Neuronal stem cell (in vitro differentiated cells): ENCODE measurements at regions not wholly inside any gene's neighbourhood (a gene's known extent, or its start where the extent isn't known, plus 50 kb on each side); places are given as distances from the start of the nearest gene placed in this dataset.

Experiments
- DNase-seq: peaks from one replicate; pipeline ENCODE4 v3.0.0-alpha.2; 2013; ENCODE audit warnings: low spot score
- H2AFZ ChIP-seq: one replicate; pipeline ENCODE4 v1.6.1; 2013; ENCODE audit warnings: mild to moderate bottlenecking, low read length, inconsistent platforms
- H2AK5ac ChIP-seq: 2 replicates; pipeline ENCODE4 v1.6.1; 2013; ENCODE audit warnings: low read depth, mild to moderate bottlenecking, inconsistent platforms, low read length, moderate library complexity, mixed read lengths
- H2BK120ac ChIP-seq: 2 replicates; pipeline ENCODE4 v1.6.1; 2013; ENCODE audit warnings: low read depth, mild to moderate bottlenecking, inconsistent platforms, low read length, moderate library complexity, mixed read lengths
- H2BK12ac ChIP-seq: one replicate; pipeline ENCODE4 v1.6.1; 2013; ENCODE audit warnings: low read length, inconsistent platforms
- H2BK15ac ChIP-seq: 2 replicates; pipeline ENCODE4 v1.6.1; 2013; ENCODE audit warnings: mild to moderate bottlenecking, low read length, inconsistent platforms, mixed read lengths
- H2BK5ac ChIP-seq: one replicate; pipeline ENCODE4 v1.6.1; 2013; ENCODE audit warnings: inconsistent platforms, mild to moderate bottlenecking, low read length, moderate library complexity
- H3K14ac ChIP-seq: one replicate; pipeline ENCODE4 v1.6.1; 2013; ENCODE audit warnings: low read length, inconsistent platforms
- H3K18ac ChIP-seq: 2 replicates; pipeline ENCODE4 v1.6.1; 2013; ENCODE audit warnings: low read length, inconsistent platforms
- H3K23ac ChIP-seq: 2 replicates; pipeline ENCODE4 v1.6.1; 2013; ENCODE audit warnings: low read depth, mild to moderate bottlenecking, mixed read lengths, low read length, inconsistent platforms; ENCODE audit not compliant: poor library complexity
- H3K27ac ChIP-seq: replicated peaks from 3 replicates; pipeline ENCODE4 v1.5.1; 2013; ENCODE audit warnings: low read length, inconsistent platforms
- H3K27me3 ChIP-seq, 3 experiments: 2 replicates each; pipeline ENCODE4 v1.6.1; 2013; ENCODE audit warnings: low read length in 3 of 3, mild to moderate bottlenecking in 2 of 3, inconsistent platforms in 1 of 3, low read depth in 1 of 3, mixed read lengths in 1 of 3, moderate library complexity in 1 of 3; ENCODE audit not compliant: control insufficient read depth in 3 of 3, insufficient read depth in 3 of 3
- H3K36me3 ChIP-seq, 2 donors: replicated peaks in 1 of 2; 2 replicates each; pipeline ENCODE4 v1.6.1; 2013; ENCODE audit warnings: low read length in 2 of 2; ENCODE audit not compliant: control insufficient read depth in 2 of 2, insufficient read depth in 2 of 2
- H3K4ac ChIP-seq: 2 replicates; pipeline ENCODE4 v1.6.1; 2013; ENCODE audit warnings: inconsistent platforms, mild to moderate bottlenecking, low read length, moderate library complexity
- H3K4me1 ChIP-seq, 2 donors: 1 replicate in 1 of 2; 2 replicates in 1 of 2; pipeline ENCODE4 v1.6.1; 2013; ENCODE audit warnings: low read length in 2 of 2, low read depth in 1 of 2; ENCODE audit not compliant: control insufficient read depth in 2 of 2, insufficient read depth in 1 of 2
- H3K4me2 ChIP-seq: one replicate; pipeline ENCODE4 v1.6.1; 2013; ENCODE audit warnings: mild to moderate bottlenecking, low read length, inconsistent platforms; ENCODE audit not compliant: insufficient read depth, poor library complexity, severe bottlenecking
- H3K4me3 ChIP-seq, 2 donors: 2 replicates each; pipeline ENCODE4 v1.5.1; 2013; ENCODE audit warnings: low read length in 2 of 2, mild to moderate bottlenecking in 2 of 2, inconsistent platforms in 1 of 2, moderate library complexity in 1 of 2
- H3K79me1 ChIP-seq: one replicate; pipeline ENCODE4 v1.6.1; 2013; ENCODE audit warnings: low read depth, mild to moderate bottlenecking, inconsistent platforms, low read length, moderate library complexity
- H3K9ac ChIP-seq: one replicate; pipeline ENCODE4 v1.6.1; 2013; ENCODE audit warnings: mild to moderate bottlenecking, low read depth, low read length, inconsistent platforms; ENCODE audit not compliant: poor library complexity
- H3K9me3 ChIP-seq, 2 donors: replicated peaks in 1 of 2; 2 replicates each; pipeline versions ENCODE3 to v1.6.1; 2013; ENCODE audit warnings: low read length in 2 of 2, mild to moderate bottlenecking in 2 of 2, inconsistent platforms in 1 of 2, low read depth in 1 of 2, mixed read lengths in 1 of 2, moderate library complexity in 1 of 2; ENCODE audit not compliant: control insufficient read depth in 2 of 2, insufficient read depth in 1 of 2
- H4K8ac ChIP-seq: one replicate; pipeline ENCODE4 v1.6.1; 2013; ENCODE audit warnings: low read depth, mild to moderate bottlenecking, inconsistent platforms, low read length, moderate library complexity
- H4K91ac ChIP-seq: one replicate; pipeline ENCODE4 v1.6.1; 2013; ENCODE audit warnings: low read length, low read depth, mild to moderate bottlenecking, inconsistent platforms; ENCODE audit not compliant: poor library complexity
- WGBS, 2 donors: extraction: QIAGEN DNeasy Blood & Tissue Kit; methylation state at CpG; one replicate each; pipeline ENCODE4 v1.1.7; 2013; ENCODE audit warnings: missing lambda C conversion rate in 2 of 2, mixed read lengths in 1 of 2; ENCODE audit not compliant: insufficient read length in 2 of 2, insufficient replicate concordance in 1 of 2; ENCODE audit errors: extremely low coverage in 2 of 2; 5-methylcytosine and 5-hydroxymethylcytosine counted together

GRCh38 chr4:34009951-34010350, 2234.4 kb downstream of the ARAP2 start:
- no CpG with 5 or more reads among the region's 1 CpG for WGBS, 2 donors
- no peaks in the 10 kb centered on the region for H3K36me3 ChIP-seq
- no peak overlapping the region for H4K91ac ChIP-seq
- H2BK5ac ChIP-seq, result no peak overlapping the region
- no peak for DNase-seq
- no peak overlapping the region for H3K23ac ChIP-seq
- no peak overlapping the region for H3K9ac ChIP-seq
- H4K8ac ChIP-seq, result no peak overlapping the region
- H2BK120ac ChIP-seq, result no peak overlapping the region
- H3K18ac ChIP-seq, result no peak overlapping the region
- H3K9me3 ChIP-seq, result no peaks in the 10 kb centered on the region
- no peak overlapping the region for H3K4me2 ChIP-seq
- no peak overlapping the region for H2AFZ ChIP-seq
- no peak overlapping the region for H2BK12ac ChIP-seq
- H2BK15ac ChIP-seq, result no peak overlapping the region
- no peak overlapping the region for H3K14ac ChIP-seq
- H2AK5ac ChIP-seq, result no peak overlapping the region
- H3K4me3 ChIP-seq, result no peak overlapping the region
- H3K79me1 ChIP-seq, result no peaks in the 10 kb centered on the region
- H3K27ac ChIP-seq, result no peak overlapping the region
- no peaks in the 10 kb centered on the region for H3K4me1 ChIP-seq
- H3K27me3 ChIP-seq, result no peaks in the 10 kb centered on the region
- H3K4ac ChIP-seq, result no peak overlapping the region

- H3K14ac ChIP-seq, result no peak overlapping the region
- H2BK5ac ChIP-seq, result no peak overlapping the region
- H3K4ac ChIP-seq, result no peak overlapping the region
- H3K27ac ChIP-seq, result no peak overlapping the region
- no peak overlapping the region for H3K23ac ChIP-seq
- H4K8ac ChIP-seq, result no peak overlapping the region
- no peaks in the 10 kb centered on the region for H3K36me3 ChIP-seq
- no peak overlapping the region for H3K4me2 ChIP-seq
- H3K9ac ChIP-seq, result no peak overlapping the region
- H3K27me3 ChIP-seq, result no peaks in the 10 kb centered on the region
- H3K18ac ChIP-seq, result no peak overlapping the region
- H2BK120ac ChIP-seq, result no peak overlapping the region
- H2AK5ac ChIP-seq, result no peak overlapping the region
- no peaks in the 10 kb centered on the region for H3K79me1 ChIP-seq
- H2AFZ ChIP-seq, result no peak overlapping the region
- H2BK15ac ChIP-seq, result no peak overlapping the region
- H4K91ac ChIP-seq, result no peak overlapping the region
- no peak overlapping the region for H2BK12ac ChIP-seq
- no peak for DNase-seq
- H3K9me3 ChIP-seq, result no peaks in the 10 kb centered on the region
- no CpG with 5 or more reads among the region's 6 CpGs for WGBS, 2 donors
- H3K4me1 ChIP-seq, result no peaks in the 10 kb centered on the region
- H3K4me3 ChIP-seq, result no peak overlapping the region
Observed at GRCh38 chr4:34010751-34011519, 2233.4 kb downstream of the ARAP2 start.

- no CpG with 5 or more reads among the region's 1 CpG for WGBS, 2 donors
- no peak overlapping the region for H2BK15ac ChIP-seq
- no peaks in the 10 kb centered on the region for H3K4me1 ChIP-seq
- no peak overlapping the region for H3K14ac ChIP-seq
- H4K91ac ChIP-seq, result no peak overlapping the region
- H2BK12ac ChIP-seq, result no peak overlapping the region
- H3K23ac ChIP-seq, result no peak overlapping the region
- H3K18ac ChIP-seq, result no peak overlapping the region
- no peak overlapping the region for H3K4me3 ChIP-seq
- H3K4me2 ChIP-seq, result no peak overlapping the region
- no peak overlapping the region for H2AFZ ChIP-seq
- no peak overlapping the region for H2BK120ac ChIP-seq
- no peak for DNase-seq
- H3K27me3 ChIP-seq, result no peaks in the 10 kb centered on the region
- no peak overlapping the region for H4K8ac ChIP-seq
- H2BK5ac ChIP-seq, result no peak overlapping the region
- H2AK5ac ChIP-seq, result no peak overlapping the region
- no peaks in the 10 kb centered on the region for H3K36me3 ChIP-seq
- H3K4ac ChIP-seq, result no peak overlapping the region
- no peaks in the 10 kb centered on the region for H3K9me3 ChIP-seq
- H3K9ac ChIP-seq, result no peak overlapping the region
- no peaks in the 10 kb centered on the region for H3K79me1 ChIP-seq
- H3K27ac ChIP-seq, result no peak overlapping the region
Observed at GRCh38 chr4:34035225-34035624, 2209.1 kb downstream of the ARAP2 start.

- no peak overlapping the region for H3K14ac ChIP-seq
- no peak overlapping the region for H2BK5ac ChIP-seq
- no peaks in the 10 kb centered on the region for H3K9me3 ChIP-seq
- no peak overlapping the region for H3K9ac ChIP-seq
- H4K8ac ChIP-seq, result no peak overlapping the region
- no peaks in the 10 kb centered on the region for H3K79me1 ChIP-seq
- no peaks in the 10 kb centered on the region for H3K36me3 ChIP-seq
- WGBS, 2 donors, result no CpG with 5 or more reads among the region's 1 CpG
- H3K4me2 ChIP-seq, result no peak overlapping the region
- no peak overlapping the region for H2AFZ ChIP-seq
- no peak overlapping the region for H2AK5ac ChIP-seq
- H3K4me1 ChIP-seq, result no peaks in the 10 kb centered on the region
- DNase-seq, result no peak
- no peak overlapping the region for H2BK15ac ChIP-seq
- no peak overlapping the region for H2BK12ac ChIP-seq
- no peak overlapping the region for H3K27ac ChIP-seq
- H3K18ac ChIP-seq, result no peak overlapping the region
- no peak overlapping the region for H2BK120ac ChIP-seq
- no peak overlapping the region for H3K4me3 ChIP-seq
- no peak overlapping the region for H3K4ac ChIP-seq
- H3K27me3 ChIP-seq, result no peaks in the 10 kb centered on the region
- H4K91ac ChIP-seq, result no peak overlapping the region
- H3K23ac ChIP-seq, result no peak overlapping the region
Observed at GRCh38 chr4:34037280-34037679, 2207.0 kb downstream of the ARAP2 start.
